ENCODE measurements at regions not wholly inside any gene's neighbourhood (a gene's known extent, or its start where the extent isn't known, plus 50 kb on each side); places are given as distances from the start of the nearest gene placed in this dataset.
A peak's percentile ranks its signal among the peaks of the same experiment; 100 is the strongest.

DNA sequence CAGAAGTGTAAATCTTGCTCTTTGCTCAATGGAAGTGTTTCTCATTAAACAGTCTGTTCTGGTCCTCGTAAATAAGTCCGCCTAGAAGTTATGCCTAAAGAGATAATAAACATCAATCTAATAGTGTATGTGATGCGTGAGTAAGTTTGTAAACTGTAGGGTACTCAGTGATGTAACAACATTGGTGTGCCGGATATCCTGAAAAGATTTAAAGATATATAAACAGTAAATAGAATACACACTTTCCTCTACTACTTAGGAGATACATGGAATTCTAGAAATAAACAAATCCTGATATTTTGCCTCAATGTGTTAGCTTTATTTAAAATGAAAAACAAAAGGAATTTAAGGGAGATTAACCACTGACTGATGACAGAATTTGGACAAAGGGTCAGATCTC, 123.5 kb downstream of the AHR start:
- DNase-seq (ENCODE audit: low read depth) = peak; percentile 15
- TF ChIP-seq, protein P1, sequence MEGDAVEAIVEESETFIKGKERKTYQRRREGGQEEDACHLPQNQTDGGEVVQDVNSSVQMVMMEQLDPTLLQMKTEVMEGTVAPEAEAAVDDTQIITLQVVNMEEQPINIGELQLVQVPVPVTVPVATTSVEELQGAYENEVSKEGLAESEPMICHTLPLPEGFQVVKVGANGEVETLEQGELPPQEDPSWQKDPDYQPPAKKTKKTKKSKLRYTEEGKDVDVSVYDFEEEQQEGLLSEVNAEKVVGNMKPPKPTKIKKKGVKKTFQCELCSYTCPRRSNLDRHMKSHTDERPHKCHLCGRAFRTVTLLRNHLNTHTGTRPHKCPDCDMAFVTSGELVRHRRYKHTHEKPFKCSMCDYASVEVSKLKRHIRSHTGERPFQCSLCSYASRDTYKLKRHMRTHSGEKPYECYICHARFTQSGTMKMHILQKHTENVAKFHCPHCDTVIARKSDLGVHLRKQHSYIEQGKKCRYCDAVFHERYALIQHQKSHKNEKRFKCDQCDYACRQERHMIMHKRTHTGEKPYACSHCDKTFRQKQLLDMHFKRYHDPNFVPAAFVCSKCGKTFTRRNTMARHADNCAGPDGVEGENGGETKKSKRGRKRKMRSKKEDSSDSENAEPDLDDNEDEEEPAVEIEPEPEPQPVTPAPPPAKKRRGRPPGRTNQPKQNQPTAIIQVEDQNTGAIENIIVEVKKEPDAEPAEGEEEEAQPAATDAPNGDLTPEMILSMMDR (IDR thresholded peaks at IDR 0.05; ENCODE audit: control insufficient read depth, extremely low read depth, insufficient read depth) = no peak
- no peak overlapping the region for H3K4me3 ChIP-seq (ENCODE audit: low read depth, low read length)

DNA sequence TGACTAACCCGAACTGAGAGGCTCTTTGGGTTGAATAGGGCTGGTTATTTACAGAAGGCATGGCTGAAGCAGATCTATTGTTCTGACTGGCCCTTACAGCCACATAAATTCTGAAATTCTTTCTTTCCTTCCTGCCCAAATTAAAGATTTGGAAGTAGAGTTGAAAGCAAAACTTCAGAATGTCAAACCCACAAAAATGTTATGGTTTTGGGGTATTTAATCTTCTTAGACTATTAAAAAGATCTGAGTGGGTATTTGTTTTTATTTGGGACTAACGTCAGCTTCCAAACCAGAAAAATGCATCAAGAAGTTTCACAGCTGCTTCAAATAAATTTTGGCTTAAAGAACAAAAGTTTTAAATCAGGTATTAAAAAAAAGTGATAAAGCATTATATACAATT, 124.5 kb downstream of the AHR start:
- no peak for DNase-seq (ENCODE audit: low read depth)
- H3K4me3 ChIP-seq (ENCODE audit: low read depth, low read length) = no peak overlapping the region
- TF ChIP-seq, protein P1 (IDR thresholded peaks at IDR 0.05; ENCODE audit: control insufficient read depth, extremely low read depth, insufficient read depth) = no peak

DNA sequence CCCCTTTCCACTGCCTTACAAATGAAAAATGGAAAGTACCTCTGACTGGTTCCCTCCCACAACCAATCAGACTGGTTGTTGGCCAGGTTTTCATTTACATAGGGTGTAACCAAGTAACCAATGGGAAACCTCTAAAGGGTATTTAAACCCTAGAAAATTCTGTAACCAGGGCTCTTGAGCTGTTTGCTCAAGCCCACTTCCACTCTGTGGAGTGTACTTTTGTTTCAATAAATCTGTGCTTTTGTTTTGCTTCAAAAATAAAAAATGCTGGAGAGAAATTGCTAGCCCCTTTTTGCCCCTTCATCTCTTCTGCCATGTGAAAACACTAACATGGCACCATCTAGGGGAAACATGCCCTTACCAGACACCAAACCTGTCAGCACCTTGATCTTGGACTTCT, 129.5 kb downstream of the AHR start:
- TF ChIP-seq, protein P1 (IDR thresholded peaks at IDR 0.05; ENCODE audit: control insufficient read depth, extremely low read depth, insufficient read depth) = no peak
- H3K4me3 ChIP-seq (ENCODE audit: low read depth, low read length) = no peak overlapping the region
- DNase-seq (ENCODE audit: low read depth) = no peak

DNA sequence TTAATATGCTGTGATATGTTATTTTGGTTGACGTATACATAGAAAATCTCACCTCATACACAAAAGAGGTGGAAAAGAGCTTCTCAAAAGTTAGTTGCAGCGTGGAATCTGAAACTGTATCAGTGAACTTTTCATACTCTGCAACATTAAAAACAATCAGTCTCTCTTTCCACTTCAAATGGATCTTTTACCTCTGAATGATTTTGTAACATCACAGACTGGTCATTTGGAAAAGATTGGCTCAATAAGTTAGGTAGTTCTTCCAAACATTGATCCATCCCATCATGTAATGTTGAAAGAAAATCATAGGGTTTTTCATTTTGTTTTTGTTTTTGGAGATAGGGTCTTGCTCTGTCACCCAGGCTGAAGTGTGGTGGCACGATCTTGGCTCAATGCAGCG, 131.1 kb downstream of the AHR start:
- TF ChIP-seq, protein P1 (IDR thresholded peaks at IDR 0.05; ENCODE audit: control insufficient read depth, extremely low read depth, insufficient read depth) = no peak
- DNase-seq (ENCODE audit: low read depth) = no peak
- H3K4me3 ChIP-seq (ENCODE audit: low read depth, low read length) = no peak overlapping the region

DNA sequence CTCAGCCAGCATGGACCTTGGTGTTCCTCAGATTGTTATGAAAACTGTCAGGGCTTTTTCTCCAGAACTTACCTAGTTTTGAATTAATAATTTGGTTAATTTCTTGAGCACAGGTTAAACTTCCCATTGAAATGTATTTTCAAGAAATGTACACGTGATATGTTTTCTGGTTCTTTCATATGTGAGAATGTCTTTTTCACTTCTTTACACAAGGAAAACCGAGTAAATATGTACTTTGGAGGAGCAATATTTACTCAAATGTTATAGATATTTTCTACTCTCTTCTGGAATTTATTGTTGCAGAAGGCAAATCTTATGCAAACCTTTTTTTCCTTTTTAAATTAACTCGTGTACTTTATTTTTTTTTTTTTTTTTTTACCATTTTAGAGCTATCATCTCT, 134.3 kb downstream of the AHR start:
- no peak overlapping the region for H3K4me3 ChIP-seq (ENCODE audit: low read depth, low read length)
- TF ChIP-seq, protein P1 (IDR thresholded peaks at IDR 0.05; ENCODE audit: control insufficient read depth, extremely low read depth, insufficient read depth) = no peak
- peak; percentile 11 for DNase-seq (ENCODE audit: low read depth)

DNA sequence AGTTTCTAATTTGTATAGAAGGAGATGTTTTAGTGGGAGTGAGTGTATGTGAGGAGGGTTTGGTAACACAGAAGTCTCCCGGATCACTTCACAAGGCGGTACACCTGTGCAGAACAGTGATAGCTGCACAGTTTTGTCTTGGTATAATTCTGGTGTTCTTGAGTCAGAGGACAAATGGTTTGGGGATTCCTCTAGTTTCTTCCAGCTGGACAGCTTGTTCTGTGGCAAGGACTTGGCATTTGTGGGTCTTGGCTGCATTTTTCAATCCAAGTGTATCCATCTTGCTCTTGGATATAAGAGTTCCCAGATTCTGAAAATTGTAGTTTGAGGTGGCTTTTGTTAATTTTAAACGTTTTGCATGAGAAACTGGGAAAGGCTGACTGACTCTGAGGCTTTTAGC, 135.7 kb downstream of the AHR start:
- H3K4me3 ChIP-seq (ENCODE audit: low read depth, low read length) = no peak overlapping the region
- no peak for DNase-seq (ENCODE audit: low read depth)
- TF ChIP-seq, protein P1 (IDR thresholded peaks at IDR 0.05; ENCODE audit: control insufficient read depth, extremely low read depth, insufficient read depth) = no peak

DNA sequence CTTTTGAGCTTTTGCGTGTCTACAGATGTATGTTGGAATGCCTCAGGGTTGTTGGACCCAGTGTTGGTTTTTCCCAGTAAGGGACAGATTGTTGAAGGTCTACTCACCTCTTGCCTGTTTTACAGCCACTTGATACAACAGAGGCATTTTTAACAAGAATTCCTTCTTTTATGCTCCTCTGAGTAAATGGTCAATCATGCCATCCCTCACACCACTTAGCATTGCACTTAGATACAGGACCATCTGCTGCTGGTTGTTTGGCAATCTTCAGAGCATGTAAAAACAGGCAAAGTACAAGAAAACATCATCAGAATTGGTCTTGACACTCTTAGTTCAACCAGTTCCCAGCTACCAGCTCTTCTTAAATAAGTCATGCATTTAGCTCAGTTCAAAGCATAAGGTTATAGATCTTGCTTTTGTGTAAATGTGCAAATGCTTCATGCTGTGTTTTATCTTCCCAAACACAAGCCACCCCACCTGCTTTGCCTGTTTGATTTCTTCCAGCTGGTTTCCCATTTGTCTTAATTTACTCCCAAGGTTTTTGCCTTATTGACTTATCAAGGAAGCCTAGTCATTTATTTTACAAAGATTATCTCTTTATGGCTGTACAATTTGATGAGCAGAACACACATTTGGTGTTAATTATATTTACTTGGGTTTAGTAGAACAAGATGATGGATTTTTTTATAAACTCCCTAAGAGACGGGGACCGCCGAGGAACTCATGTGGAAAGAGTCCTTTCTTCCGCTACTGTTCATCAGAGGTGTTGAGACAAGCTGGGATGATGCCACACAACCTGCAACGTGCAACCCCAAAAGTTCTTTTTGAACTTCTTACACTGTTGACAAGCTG, 136.6 kb downstream of the AHR start:
- no peak for DNase-seq (ENCODE audit: low read depth)
- no peak overlapping the region for H3K4me3 ChIP-seq (ENCODE audit: low read depth, low read length)

More for the DNA sequence above, 136.6 kb downstream of the AHR start:
- TF ChIP-seq, protein P1 (IDR thresholded peaks at IDR 0.05; ENCODE audit: control insufficient read depth, extremely low read depth, insufficient read depth) = no peak
